Endothelial cell of umbilical vein (primary cell): ENCODE measurements at regions not wholly inside any gene's neighbourhood (a gene's known extent, or its start where the extent isn't known, plus 50 kb on each side); places are given as distances from the start of the nearest gene placed in this dataset.

Experiments used
- BruUV-seq: library from RNA; stranded (reverse); fragments of 400-500 nt; replicated peaks from 2 replicates; lab custom pipeline; 2021; lab: Mats Ljungman, UMichigan
- CTCF ChIA-PET: fragments of 300-600, 350-600 bp; sonication (Branson Sonifier 250); formaldehyde crosslinking; loops from one replicate; lab custom pipeline; 2021; ENCODE audit warnings: antibody characterized with exemption, inconsistent platforms; lab: Charles Lee
- POLR2A ChIA-PET: fragments of 300-600, 350-600 bp; sonication (Branson Sonifier 250); formaldehyde crosslinking; loops from one replicate; lab custom pipeline; 2021; ENCODE audit warnings: antibody characterized with exemption, inconsistent platforms; lab: Charles Lee
- DNase-seq: peaks from one replicate; pipeline ENCODE4 v3.0.0-alpha.2; 2011; ENCODE audit warnings: low read depth, low spot score
- FAIRE-seq: peaks from 2 replicates; lab custom pipeline; 2011; peaks lifted over from hg19 to GRCh38; lab: Jason Lieb, UNC
- H2AFZ ChIP-seq: 2 replicates; pipeline ENCODE4 v1.6.0; 2012; ENCODE audit warnings: low read depth, low read length, control low read depth, inconsistent platforms
- H3K27ac ChIP-seq: 2 replicates; pipeline ENCODE4 v1.5.1; 2011; ENCODE audit warnings: low read depth, mild to moderate bottlenecking, control low read depth, low read length, moderate library complexity; ENCODE audit not compliant: insufficient read depth
- H3K27me3 ChIP-seq, 2 experiments: 2 replicates each; pipeline versions ENCODE4 v1.6.0 to v1.6.1; 2011; ENCODE audit warnings: low read length in 2 of 2, mixed read lengths in 1 of 2; ENCODE audit not compliant: control insufficient read depth in 2 of 2, insufficient read depth in 2 of 2
- H3K36me3 ChIP-seq, 2 experiments: 2 replicates in 1 of 2; 3 replicates in 1 of 2; pipeline ENCODE4 v1.5.1; 2011; ENCODE audit warnings: low read length in 2 of 2, mild to moderate bottlenecking in 1 of 2, moderate library complexity in 1 of 2; ENCODE audit not compliant: control insufficient read depth in 2 of 2, insufficient read depth in 2 of 2; ENCODE audit errors: extremely low read depth in 1 of 2
- H3K4me1 ChIP-seq: 3 replicates; pipeline ENCODE4 v1.5.1; 2011; ENCODE audit warnings: mild to moderate bottlenecking, low read length; ENCODE audit not compliant: control insufficient read depth, insufficient read depth; ENCODE audit errors: extremely low read depth
- H3K4me2 ChIP-seq: 2 replicates; pipeline ENCODE4 v1.6.1; 2011; ENCODE audit warnings: low read length, control low read depth, mixed read lengths; ENCODE audit not compliant: insufficient read depth
- H3K4me3 ChIP-seq, 3 experiments: fragments of 200-600 bp in 1 of 3; sonication (generic), shearing (Covaris generic) in 1 of 3; replicated peaks in 1 of 3; 2 replicates each; pipeline ENCODE4 v1.5.1; 2011 to 2016; ENCODE audit warnings: control low read depth in 3 of 3, low read length in 3 of 3, mild to moderate bottlenecking in 2 of 3, inconsistent platforms in 1 of 3, low read depth in 1 of 3, moderate library complexity in 1 of 3; ENCODE audit not compliant: insufficient read depth in 1 of 3
- H3K79me2 ChIP-seq: 2 replicates; pipeline ENCODE4 v1.6.0; 2012; ENCODE audit warnings: low read length, inconsistent platforms; ENCODE audit not compliant: control insufficient read depth, insufficient read depth
- H3K9ac ChIP-seq: replicated peaks from 2 replicates; pipeline ENCODE3; 2011; ENCODE audit warnings: low read length, control low read depth; ENCODE audit not compliant: insufficient read depth; ENCODE audit errors: extremely low read depth
- H3K9me1 ChIP-seq: replicated peaks from 3 replicates; pipeline ENCODE4 v1.6.0; 2011; ENCODE audit warnings: mild to moderate bottlenecking, low read length; ENCODE audit not compliant: control insufficient read depth, insufficient read depth; ENCODE audit errors: extremely low read depth
- H3K9me3 ChIP-seq: replicated peaks from 2 replicates; pipeline ENCODE4 v1.5.1; 2012; ENCODE audit warnings: low read length, inconsistent platforms; ENCODE audit not compliant: control insufficient read depth, insufficient read depth
- H4K20me1 ChIP-seq: replicated peaks from 2 replicates; pipeline ENCODE3; 2011; ENCODE audit warnings: mild to moderate bottlenecking, low read length; ENCODE audit not compliant: control insufficient read depth, insufficient read depth; ENCODE audit errors: extremely low read depth
- CTCF ChIP-seq, 2 donors: IDR thresholded peaks; 1 replicate in 1 of 2; 2 replicates in 1 of 2; pipeline ENCODE4 v1.5.1; 2011; ENCODE audit warnings: low read length in 2 of 2, mild to moderate bottlenecking in 2 of 2, moderate library complexity in 2 of 2, control low read depth in 1 of 2, inconsistent platforms in 1 of 2, low read depth in 1 of 2; ENCODE audit not compliant: insufficient read depth in 1 of 2; ENCODE audit errors: extremely low read depth in 1 of 2
- EZH2 ChIP-seq: IDR thresholded peaks from 2 replicates; pipeline ENCODE4 v1.6.1; 2012; ENCODE audit warnings: borderline replicate concordance, low read depth, mild to moderate bottlenecking, moderate library complexity, low read length, inconsistent platforms; ENCODE audit not compliant: severe bottlenecking
- FOS ChIP-seq: IDR thresholded peaks from 2 replicates; pipeline ENCODE4 v1.6.1; 2011; ENCODE audit warnings: mild to moderate bottlenecking, low read length, moderate library complexity, borderline replicate concordance; ENCODE audit not compliant: insufficient read depth
- GATA2 ChIP-seq: IDR thresholded peaks from 2 replicates; pipeline ENCODE4 v1.7.0; 2011; ENCODE audit warnings: low read depth, mild to moderate bottlenecking, moderate library complexity, mixed read lengths, low read length; ENCODE audit not compliant: insufficient read length, insufficient read depth
- JUN ChIP-seq: IDR thresholded peaks from 2 replicates; pipeline ENCODE4 v1.6.1; 2011; ENCODE audit warnings: borderline replicate concordance, low read depth; ENCODE audit not compliant: insufficient read length, insufficient read depth
- MAX ChIP-seq: IDR thresholded peaks from 2 replicates; pipeline ENCODE4 v1.6.1; 2011; ENCODE audit not compliant: insufficient read depth, insufficient read length
- MYC ChIP-seq: IDR thresholded peaks from one replicate; pipeline ENCODE4 v1.6.1; 2011; ENCODE audit warnings: mild to moderate bottlenecking, low read depth, low read length
- POLR2A ChIP-seq: IDR thresholded peaks from 2 replicates; pipeline ENCODE4 v1.6.1; 2012; ENCODE audit warnings: low read depth, mild to moderate bottlenecking, control low read depth, low read length
- POLR2AphosphoS5 ChIP-seq: IDR thresholded peaks from 2 replicates; pipeline ENCODE4 v1.6.1; 2012; ENCODE audit warnings: low read depth, mild to moderate bottlenecking, control low read depth, low read length, moderate library complexity; ENCODE audit not compliant: insufficient read depth
- dilution Hi-C: fragments of 300-500 bp; cut with MboI; formaldehyde crosslinking; loops from one replicate; pipeline ENCODE4 v1.15.0; 2019; ENCODE audit warnings: low sequenced_read_pairs; ENCODE audit not compliant: extremely low pct_ligation_motif_present
- intact Hi-C: fragments of 100-400 bp; cut with micrococcal nuclease; formaldehyde crosslinking; loops from one replicate; pipeline ENCODE4 v1.10.0; 2022

GRCh38 chr6:50239853-50240252 is 190.1 kb upstream of the DEFB112 start:
- no peaks in the 10 kb centered on the region for H3K79me2 ChIP-seq
- TF ChIP-seq JUN (no peak), MYC (no peak), POLR2AphosphoS5 (no peak), POLR2A (no peak), EZH2 (no peak), MAX (no peak), CTCF (IDR thresholded peaks at IDR 0.05; ENCODE audit: extremely low read depth in 1 of 2, insufficient read depth in 1 of 2, low read depth in 1 of 2, low read length in 2 of 2) (no peak), FOS (no peak), GATA2 (no peak)
- peaks cover 7% of the 10 kb centered on the region for H3K9me3 ChIP-seq
- no peak for FAIRE-seq
- no peak overlapping the region for H3K4me2 ChIP-seq
- no peaks in the 10 kb centered on the region for H4K20me1 ChIP-seq
- no peak overlapping the region for H3K9ac ChIP-seq
- no peaks in the 10 kb centered on the region for H3K27me3 ChIP-seq
- ChIA-PET CTCF (no interaction called here), POLR2A (no interaction called here)
- no peak overlapping the region for H2AFZ ChIP-seq
- no TSS peak for BruUV-seq
- intact Hi-C loops: no loop called here
- H3K36me3 ChIP-seq: no peaks in the 10 kb centered on the region
- no peak overlapping the region for H3K27ac ChIP-seq
- dilution Hi-C loops: no loop called here
- H3K9me1 ChIP-seq: no peaks in the 10 kb centered on the region
- DNase-seq: no peak
- no peaks in the 10 kb centered on the region for H3K4me1 ChIP-seq
- H3K4me3 ChIP-seq: no peak overlapping the region
